Smooth muscle cell (in vitro differentiated cells): ENCODE measurements at regions not wholly inside any gene's neighbourhood (a gene's known extent, or its start where the extent isn't known, plus 50 kb on each side); places are given as distances from the start of the nearest gene placed in this dataset.

Experiments used
- DNase-seq: peaks from one replicate; lab custom pipeline; 2025; ENCODE audit not compliant: unreplicated experiment; lab: John Stamatoyannopoulos, UW
- H2AFZ ChIP-seq: fragments of 200-600 bp; sonication (generic); 2 replicates; pipeline ENCODE4 v1.6.0; 2016; ENCODE audit warnings: antibody characterized with exemption, low read depth, mild to moderate bottlenecking
- H3F3A ChIP-seq: fragments of 200-600 bp; sonication (generic); 2 replicates; pipeline ENCODE4 v1.6.0; 2017; ENCODE audit warnings: antibody characterized with exemption, low read depth
- H3K27ac ChIP-seq: fragments of 200-600 bp; sonication (generic); 2 replicates; pipeline ENCODE4 v1.5.1; 2016; ENCODE audit warnings: low read depth, mild to moderate bottlenecking
- H3K27me3 ChIP-seq: fragments of 200-600 bp; sonication (generic); 2 replicates; pipeline ENCODE4 v1.6.1; 2016; ENCODE audit warnings: low read depth, mild to moderate bottlenecking
- H3K36me3 ChIP-seq: fragments of 200-600 bp; sonication (generic); 2 replicates; pipeline ENCODE4 v1.5.1; 2016; ENCODE audit warnings: low read depth
- H3K4me1 ChIP-seq: fragments of 200-600 bp; sonication (generic); 2 replicates; pipeline ENCODE4 v1.5.1; 2016; ENCODE audit warnings: low read depth
- H3K4me2 ChIP-seq: fragments of 200-600 bp; sonication (generic); 2 replicates; pipeline ENCODE4 v1.6.0; 2016; ENCODE audit warnings: mild to moderate bottlenecking
- H3K4me3 ChIP-seq: fragments of 200-600 bp; sonication (generic); 2 replicates; pipeline ENCODE4 v1.5.1; 2016; ENCODE audit warnings: mild to moderate bottlenecking
- H3K79me2 ChIP-seq: fragments of 200-600 bp; sonication (generic); 2 replicates; pipeline ENCODE4 v1.6.0; 2016; ENCODE audit warnings: low read depth, mild to moderate bottlenecking
- H3K9ac ChIP-seq: fragments of 200-600 bp; sonication (generic); 2 replicates; pipeline ENCODE4 v1.6.0; 2016; ENCODE audit warnings: low read depth
- H3K9me3 ChIP-seq: fragments of 200-600 bp; sonication (generic); replicated peaks from 2 replicates; pipeline ENCODE4 v1.5.1; 2016; ENCODE audit warnings: low read depth
- H4K20me1 ChIP-seq: fragments of 200-600 bp; sonication (generic); 2 replicates; pipeline ENCODE4 v1.6.0; 2016; ENCODE audit warnings: low read depth
- CTCF ChIP-seq: fragments of 200-600 bp; sonication (generic); IDR thresholded peaks from 2 replicates; pipeline ENCODE4 v1.5.1; 2017; ENCODE audit warnings: borderline replicate concordance, mild to moderate bottlenecking, antibody characterized with exemption; ENCODE audit not compliant: insufficient read depth, poor library complexity, severe bottlenecking
- whole genome bisulfite sequencing: methylation state at CpG from one replicate; pipeline ENCODE4 v1.1.7; 2016; ENCODE audit warnings: low lambda C conversion rate; 5-methylcytosine and 5-hydroxymethylcytosine counted together

- H3K36me3 ChIP-seq = no peaks in the 10 kb centered on the region
- 90% methylated on average over 9 of the region's 9 CpGs for WGBS
- no peaks in the 10 kb centered on the region for H3K9me3 ChIP-seq
- no peak for DNase-seq
- H3K27me3 ChIP-seq = no peaks in the 10 kb centered on the region
- no peak overlapping the region for H3K4me2 ChIP-seq
- H3K27ac ChIP-seq = no peak overlapping the region
- no peak for TF ChIP-seq CTCF
- H3K4me3 ChIP-seq = no peak overlapping the region
- H3F3A ChIP-seq = no peaks in the 10 kb centered on the region
- no peaks in the 10 kb centered on the region for H3K4me1 ChIP-seq
- no peaks in the 10 kb centered on the region for H4K20me1 ChIP-seq
- no peak overlapping the region for H3K9ac ChIP-seq
- no peak overlapping the region for H2AFZ ChIP-seq
- no peaks in the 10 kb centered on the region for H3K79me2 ChIP-seq
These were observed 151.8 kb upstream of the GRIA4 start for GRCh38 chr11:105458071-105458470.

DNA sequence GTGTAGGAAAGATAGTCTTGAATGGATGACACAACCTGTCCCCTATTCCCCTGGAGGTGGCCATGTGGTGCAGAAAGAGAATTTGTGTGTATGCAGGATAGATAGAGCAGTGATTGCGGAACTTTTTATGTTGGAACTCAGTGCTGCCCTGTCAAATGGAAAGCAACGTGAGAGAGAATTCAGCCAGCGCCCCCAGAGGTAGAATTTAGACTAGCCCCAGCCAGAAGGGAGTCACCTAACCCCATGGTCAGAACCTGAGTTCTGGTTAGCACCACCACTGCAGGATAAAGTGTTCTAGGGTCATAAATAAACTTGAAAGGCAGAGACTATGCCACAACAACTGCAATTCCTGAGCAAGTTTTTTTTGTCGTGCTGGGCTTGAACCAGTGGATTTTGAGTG lies 152.9 kb upstream of the GRIA4 start:
- no peak for TF ChIP-seq CTCF
- Histone ChIP-seq H4K20me1 (no peaks in the 10 kb centered on the region), H3K9ac (no peak overlapping the region), H3F3A (no peaks in the 10 kb centered on the region), H3K9me3 (no peaks in the 10 kb centered on the region), H3K79me2 (no peaks in the 10 kb centered on the region), H3K4me3 (no peak overlapping the region), H2AFZ (no peak overlapping the region), H3K27ac (no peak overlapping the region), H3K36me3 (no peaks in the 10 kb centered on the region), H3K4me2 (no peak overlapping the region), H3K4me1 (no peaks in the 10 kb centered on the region), H3K27me3 (no peaks in the 10 kb centered on the region)
- DNase-seq = no peak
- 62% methylated on average over 4 of the region's 4 CpGs for WGBS

- Histone ChIP-seq H3K4me3 (no peak overlapping the region), H3K36me3 (no peaks in the 10 kb centered on the region), H3K27ac (no peak overlapping the region), H3K9me3 (no peaks in the 10 kb centered on the region), H3F3A (no peaks in the 10 kb centered on the region), H3K27me3 (no peaks in the 10 kb centered on the region), H3K79me2 (no peaks in the 10 kb centered on the region), H4K20me1 (no peaks in the 10 kb centered on the region), H3K4me2 (no peak overlapping the region), H3K9ac (no peak overlapping the region), H2AFZ (no peak overlapping the region), H3K4me1 (no peaks in the 10 kb centered on the region)
- DNase-seq = no peak
- WGBS = 90% methylated on average over 2 of the region's 2 CpGs
- no peak for TF ChIP-seq CTCF
These were observed 160.7 kb upstream of the GRIA4 start for GRCh38 chr11:105449100-105449734.

DNA sequence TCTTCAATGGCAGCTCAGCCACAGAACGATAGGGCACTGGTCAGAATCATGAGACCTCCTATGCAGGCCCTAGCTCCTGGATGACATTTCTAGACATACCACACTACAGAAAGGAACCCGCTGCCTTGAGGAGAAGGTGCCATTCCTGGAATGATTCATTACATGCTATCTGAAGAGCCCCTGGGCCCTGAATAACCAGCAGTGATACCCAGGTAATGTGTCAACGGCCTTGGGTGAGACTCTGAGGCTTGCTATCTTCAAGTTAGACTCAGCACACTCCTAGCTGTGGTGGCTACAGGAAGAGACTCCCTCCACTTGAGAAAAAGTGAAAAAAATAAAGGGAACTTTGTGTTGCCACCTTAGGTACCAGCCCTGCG lies 161.2 kb upstream of the GRIA4 start:
- no peak for TF ChIP-seq CTCF
- Histone ChIP-seq H3K27ac (no peak overlapping the region), H3K4me1 (no peaks in the 10 kb centered on the region), H3K79me2 (no peaks in the 10 kb centered on the region), H2AFZ (no peak overlapping the region), H3K9me3 (no peaks in the 10 kb centered on the region), H3F3A (no peaks in the 10 kb centered on the region), H3K36me3 (no peaks in the 10 kb centered on the region), H4K20me1 (no peaks in the 10 kb centered on the region), H3K4me3 (no peak overlapping the region), H3K9ac (no peak overlapping the region), H3K27me3 (no peaks in the 10 kb centered on the region), H3K4me2 (no peak overlapping the region)
- no peak for DNase-seq
- WGBS = 94% methylated on average over 4 of the region's 4 CpGs
